ENCODE measurements at regions not wholly inside any gene's neighbourhood (a gene's known extent, or its start where the extent isn't known, plus 50 kb on each side); places are given as distances from the start of the nearest gene placed in this dataset.

GRCh38 chr10:64379898-64380297, 858.7 kb downstream of the REEP3 start:
- DNase-seq (ENCODE audit: low spot score) = peak; percentile 7
- TF ChIP-seq, protein P1, sequence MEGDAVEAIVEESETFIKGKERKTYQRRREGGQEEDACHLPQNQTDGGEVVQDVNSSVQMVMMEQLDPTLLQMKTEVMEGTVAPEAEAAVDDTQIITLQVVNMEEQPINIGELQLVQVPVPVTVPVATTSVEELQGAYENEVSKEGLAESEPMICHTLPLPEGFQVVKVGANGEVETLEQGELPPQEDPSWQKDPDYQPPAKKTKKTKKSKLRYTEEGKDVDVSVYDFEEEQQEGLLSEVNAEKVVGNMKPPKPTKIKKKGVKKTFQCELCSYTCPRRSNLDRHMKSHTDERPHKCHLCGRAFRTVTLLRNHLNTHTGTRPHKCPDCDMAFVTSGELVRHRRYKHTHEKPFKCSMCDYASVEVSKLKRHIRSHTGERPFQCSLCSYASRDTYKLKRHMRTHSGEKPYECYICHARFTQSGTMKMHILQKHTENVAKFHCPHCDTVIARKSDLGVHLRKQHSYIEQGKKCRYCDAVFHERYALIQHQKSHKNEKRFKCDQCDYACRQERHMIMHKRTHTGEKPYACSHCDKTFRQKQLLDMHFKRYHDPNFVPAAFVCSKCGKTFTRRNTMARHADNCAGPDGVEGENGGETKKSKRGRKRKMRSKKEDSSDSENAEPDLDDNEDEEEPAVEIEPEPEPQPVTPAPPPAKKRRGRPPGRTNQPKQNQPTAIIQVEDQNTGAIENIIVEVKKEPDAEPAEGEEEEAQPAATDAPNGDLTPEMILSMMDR (IDR thresholded peaks at IDR 0.05; ENCODE audit: extremely low read depth, missing control alignments) = no peak

GRCh38 chr10:64385355-64385754, 864.2 kb downstream of the REEP3 start:
- no peak for DNase-seq (ENCODE audit: low spot score)
- TF ChIP-seq, protein P1 (IDR thresholded peaks at IDR 0.05; ENCODE audit: extremely low read depth, missing control alignments) = no peak

GRCh38 chr10:64394744-64395143, 873.5 kb downstream of the REEP3 start:
- no peak for DNase-seq (ENCODE audit: low spot score)
- TF ChIP-seq, protein P1 (IDR thresholded peaks at IDR 0.05; ENCODE audit: extremely low read depth, missing control alignments) = no peak

GRCh38 chr10:64396105-64396708, 875.0 kb downstream of the REEP3 start:
- TF ChIP-seq, protein P1 (IDR thresholded peaks at IDR 0.05; ENCODE audit: extremely low read depth, missing control alignments) = no peak
- no peak for DNase-seq (ENCODE audit: low spot score)

DNA sequence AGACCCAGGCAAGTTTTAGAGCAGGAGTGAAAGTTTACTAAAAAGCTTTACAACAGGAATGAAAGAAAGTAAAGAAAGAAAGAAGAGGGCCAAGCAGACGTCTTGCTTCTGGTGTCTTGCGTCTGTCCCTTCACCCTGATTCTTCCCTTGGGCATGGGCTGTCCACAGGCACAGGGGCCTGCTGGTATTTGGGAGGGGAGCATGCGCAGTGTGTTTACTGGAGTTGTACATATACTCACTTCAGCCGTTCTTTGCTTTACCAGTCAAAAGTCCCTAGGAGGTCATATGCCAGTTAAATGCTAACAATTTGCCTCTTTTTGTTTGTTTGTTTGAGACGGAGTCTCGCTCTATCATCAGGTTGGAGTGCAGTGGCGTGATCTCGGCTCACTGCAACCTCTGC, 875.9 kb downstream of the REEP3 start:
- TF ChIP-seq, protein P1 (IDR thresholded peaks at IDR 0.05; ENCODE audit: extremely low read depth, missing control alignments) = no peak
- DNase-seq (ENCODE audit: low spot score) = no peak

GRCh38 chr10:64408391-64409183, 887.4 kb downstream of the REEP3 start:
- DNase-seq (ENCODE audit: low spot score) = no peak

DNA sequence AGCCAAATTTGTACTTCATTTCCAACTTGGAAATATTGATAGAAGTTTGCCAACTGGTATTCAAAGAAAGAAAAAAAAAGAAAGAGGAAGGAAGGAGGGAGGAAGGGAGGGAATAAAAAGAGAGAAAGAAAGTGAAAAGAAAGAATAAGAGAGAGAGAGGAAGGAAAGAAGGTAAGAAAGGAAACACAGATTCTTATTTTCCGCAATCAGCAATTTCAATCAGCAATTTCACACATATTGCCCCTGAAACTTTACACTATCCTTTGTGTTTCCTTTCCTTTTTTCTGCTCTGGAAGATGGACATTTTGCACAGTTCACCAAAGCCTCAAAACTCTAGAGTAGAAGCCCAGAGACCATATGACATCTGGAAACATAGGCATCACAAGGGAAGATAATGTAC, 888.1 kb downstream of the REEP3 start:
- TF ChIP-seq, protein P1 (IDR thresholded peaks at IDR 0.05; ENCODE audit: extremely low read depth, missing control alignments) = no peak
- DNase-seq (ENCODE audit: low spot score) = no peak

More at GRCh38 chr10:64408391-64409183, 887.4 kb downstream of the REEP3 start:
- TF ChIP-seq, protein P1 (IDR thresholded peaks at IDR 0.05; ENCODE audit: extremely low read depth, missing control alignments) = no peak

Data from GM20000 (cell line).